ENCODE measurements at regions not wholly inside any gene's neighbourhood (a gene's known extent, or its start where the extent isn't known, plus 50 kb on each side); places are given as distances from the start of the nearest gene placed in this dataset.
"Not testable (repeated sequence)": the region's sequence is repeated elsewhere in the genome, so short reads cannot be mapped to it uniquely, and the experiment has no call there.

DNA sequence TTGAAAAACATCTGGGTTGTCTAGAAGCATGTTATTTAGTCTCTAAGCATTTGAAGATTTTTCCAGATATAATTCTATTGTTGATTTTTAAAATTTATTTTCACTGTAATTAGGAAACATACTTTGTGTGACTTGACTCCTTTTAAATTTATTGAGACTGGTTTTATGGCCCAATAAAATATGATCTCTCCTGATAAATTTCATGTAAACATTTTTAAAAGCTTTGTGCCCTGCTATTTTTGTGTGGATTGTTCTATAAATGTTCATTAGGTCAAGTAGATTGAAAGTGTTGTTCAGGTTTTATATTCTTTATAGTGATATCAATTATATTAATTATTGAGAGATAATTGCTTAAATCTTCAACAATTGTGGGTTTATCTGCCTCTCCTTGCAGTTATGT is 105.4 kb downstream of the RFX6 start:
- H3K9me3 ChIP-seq (replicated peaks; ENCODE audit: control insufficient read depth, low read depth, low read length), result peaks cover 5% of the 10 kb centered on the region
- H3K27me3 ChIP-seq (ENCODE audit: control insufficient read depth, insufficient read depth, low read length), result no peaks in the 10 kb centered on the region
- no peaks in the 10 kb centered on the region for H3K36me3 ChIP-seq (ENCODE audit: control insufficient read depth, insufficient read depth, low read length)
- H3K4me3 ChIP-seq (ENCODE audit: low read length), result no peak overlapping the region
- no peak for DNase-seq
- no peak overlapping the region for H3K27ac ChIP-seq (ENCODE audit: low read length)
- H3K4me1 ChIP-seq (ENCODE audit: control insufficient read depth, insufficient read depth, low read length), result no peaks in the 10 kb centered on the region

GRCh38 chr6:116983375-116983774 is 106.3 kb downstream of the RFX6 start:
- H3K4me1 ChIP-seq (ENCODE audit: control insufficient read depth, insufficient read depth, low read length), result no peaks in the 10 kb centered on the region
- peaks cover 5% of the 10 kb centered on the region for H3K9me3 ChIP-seq (replicated peaks; ENCODE audit: control insufficient read depth, low read depth, low read length)
- H3K27me3 ChIP-seq (ENCODE audit: control insufficient read depth, insufficient read depth, low read length), result no peaks in the 10 kb centered on the region
- H3K4me3 ChIP-seq (ENCODE audit: low read length), result no peak overlapping the region
- H3K36me3 ChIP-seq (ENCODE audit: control insufficient read depth, insufficient read depth, low read length), result no peaks in the 10 kb centered on the region
- DNase-seq, result no peak
- no peak overlapping the region for H3K27ac ChIP-seq (ENCODE audit: low read length)
- no CpG with 5 or more reads among the region's 3 CpGs for WGBS (ENCODE audit: insufficient coverage)

DNA sequence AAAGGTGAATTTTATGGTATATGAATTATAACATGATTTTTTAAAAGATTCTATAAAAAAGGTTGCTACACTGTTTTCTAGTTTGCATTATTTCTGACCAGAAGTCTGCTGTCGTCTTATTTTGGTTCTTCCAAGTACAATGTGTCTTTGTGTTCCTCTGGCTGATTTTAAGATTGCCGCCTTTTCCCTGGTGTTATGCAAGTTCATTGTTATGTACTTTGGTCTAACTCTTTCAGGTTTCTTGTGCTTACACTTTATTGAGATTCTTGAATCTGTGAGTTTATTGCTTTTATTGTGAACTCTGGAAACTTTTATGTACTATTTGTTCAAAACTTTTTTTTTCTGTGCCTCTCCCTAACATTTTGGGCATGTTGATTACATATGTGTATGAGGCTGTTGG is 109.8 kb downstream of the RFX6 start:
- no peak for DNase-seq
- no peaks in the 10 kb centered on the region for H3K27me3 ChIP-seq (ENCODE audit: control insufficient read depth, insufficient read depth, low read length)
- peaks cover 5% of the 10 kb centered on the region for H3K9me3 ChIP-seq (replicated peaks; ENCODE audit: control insufficient read depth, low read depth, low read length)
- no peaks in the 10 kb centered on the region for H3K36me3 ChIP-seq (ENCODE audit: control insufficient read depth, insufficient read depth, low read length)
- no peaks in the 10 kb centered on the region for H3K4me1 ChIP-seq (ENCODE audit: control insufficient read depth, insufficient read depth, low read length)
- WGBS (ENCODE audit: insufficient coverage), result 60% methylated on average over 1 of the region's 2 CpGs
- no peak overlapping the region for H3K27ac ChIP-seq (ENCODE audit: low read length)
- H3K4me3 ChIP-seq (ENCODE audit: low read length), result no peak overlapping the region

- Histone ChIP-seq H3K4me1 (ENCODE audit: control insufficient read depth, insufficient read depth, low read length) (no peaks in the 10 kb centered on the region), H3K4me3 (ENCODE audit: low read length) (no peak overlapping the region), H3K9me3 (replicated peaks; ENCODE audit: control insufficient read depth, low read depth, low read length) (no peaks in the 10 kb centered on the region), H3K27ac (ENCODE audit: low read length) (no peak overlapping the region), H3K36me3 (ENCODE audit: control insufficient read depth, insufficient read depth, low read length) (no peaks in the 10 kb centered on the region), H3K27me3 (ENCODE audit: control insufficient read depth, insufficient read depth, low read length) (no peaks in the 10 kb centered on the region)
- no peak for DNase-seq
- no CpG with 5 or more reads among the region's 1 CpG for WGBS (ENCODE audit: insufficient coverage)
These were observed 113.6 kb downstream of the RFX6 start for GRCh38 chr6:116990679-116991078.

DNA sequence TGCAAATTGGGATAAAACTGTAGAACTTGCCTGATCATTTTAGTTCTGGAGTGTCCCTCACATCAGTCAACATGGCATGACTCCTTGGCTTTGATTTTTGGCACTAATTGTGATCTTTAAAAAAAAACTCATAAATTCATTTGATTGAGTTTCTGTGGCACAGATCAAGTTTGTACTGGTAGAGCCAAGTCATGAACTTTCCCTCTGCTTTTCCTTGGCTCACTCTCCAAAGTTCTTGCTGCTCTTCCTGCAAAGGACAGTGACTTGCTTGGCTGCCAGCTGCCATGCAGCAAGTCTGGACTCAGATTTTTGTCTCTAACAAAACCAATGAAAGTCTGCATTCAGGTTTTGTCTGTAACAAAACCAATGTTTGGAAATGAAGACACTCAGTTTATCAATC is 115.5 kb downstream of the RFX6 start:
- no peak overlapping the region for H3K4me3 ChIP-seq (ENCODE audit: low read length)

GRCh38 chr6:116994447-116994846 is 117.4 kb downstream of the RFX6 start:
- no peak for DNase-seq
- H3K27me3 ChIP-seq (ENCODE audit: control insufficient read depth, insufficient read depth, low read length), result no peaks in the 10 kb centered on the region
- H3K36me3 ChIP-seq (ENCODE audit: control insufficient read depth, insufficient read depth, low read length), result no peaks in the 10 kb centered on the region
- H3K27ac ChIP-seq (ENCODE audit: low read length), result no peak overlapping the region
- no peaks in the 10 kb centered on the region for H3K4me1 ChIP-seq (ENCODE audit: control insufficient read depth, insufficient read depth, low read length)
- no CpG with 5 or more reads among the region's 5 CpGs for WGBS (ENCODE audit: insufficient coverage)
- no peaks in the 10 kb centered on the region for H3K9me3 ChIP-seq (replicated peaks; ENCODE audit: control insufficient read depth, low read depth, low read length)
- H3K4me3 ChIP-seq (ENCODE audit: low read length), result no peak overlapping the region

More for the DNA sequence above, 115.5 kb downstream of the RFX6 start:
- Histone ChIP-seq H3K9me3 (replicated peaks; ENCODE audit: control insufficient read depth, low read depth, low read length) (no peaks in the 10 kb centered on the region), H3K36me3 (ENCODE audit: control insufficient read depth, insufficient read depth, low read length) (no peaks in the 10 kb centered on the region), H3K27ac (ENCODE audit: low read length) (no peak overlapping the region), H3K27me3 (ENCODE audit: control insufficient read depth, insufficient read depth, low read length) (no peaks in the 10 kb centered on the region), H3K4me1 (ENCODE audit: control insufficient read depth, insufficient read depth, low read length) (no peaks in the 10 kb centered on the region)
- DNase-seq, result no peak

DNA sequence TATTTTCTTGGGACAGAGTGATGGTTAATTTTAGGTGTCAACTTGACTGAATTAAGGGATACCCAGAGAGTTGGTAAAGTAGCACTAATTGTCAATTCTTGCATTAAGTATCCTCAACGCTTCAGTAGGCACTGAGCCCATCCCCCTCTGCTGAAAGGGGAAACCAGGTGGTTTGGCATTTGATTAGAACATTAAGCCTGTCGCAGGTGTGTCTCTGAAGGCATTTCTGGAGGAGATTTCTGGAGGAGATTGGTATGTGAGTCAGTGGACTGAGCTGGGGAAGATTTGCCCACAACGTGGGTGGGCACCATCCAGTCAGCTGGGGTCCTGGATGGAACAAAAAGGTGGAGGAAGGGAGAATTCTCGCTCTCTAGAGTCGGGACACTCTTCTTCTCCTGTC is 119.8 kb downstream of the RFX6 start:
- Histone ChIP-seq H3K4me3 (ENCODE audit: low read length) (no peak overlapping the region), H3K9me3 (replicated peaks; ENCODE audit: control insufficient read depth, low read depth, low read length) (no peaks in the 10 kb centered on the region), H3K27ac (ENCODE audit: low read length) (no peak overlapping the region), H3K4me1 (ENCODE audit: control insufficient read depth, insufficient read depth, low read length) (no peaks in the 10 kb centered on the region), H3K36me3 (ENCODE audit: control insufficient read depth, insufficient read depth, low read length) (no peaks in the 10 kb centered on the region), H3K27me3 (ENCODE audit: control insufficient read depth, insufficient read depth, low read length) (no peaks in the 10 kb centered on the region)
- no peak for DNase-seq
- 100% methylated on average over 1 of the region's 5 CpGs for WGBS (ENCODE audit: insufficient coverage)

GRCh38 chr6:116997496-116997895 is 120.5 kb downstream of the RFX6 start:
- Histone ChIP-seq H3K36me3 (ENCODE audit: control insufficient read depth, insufficient read depth, low read length) (no peaks in the 10 kb centered on the region), H3K4me3 (ENCODE audit: low read length) (no peak overlapping the region), H3K9me3 (replicated peaks; ENCODE audit: control insufficient read depth, low read depth, low read length) (no peaks in the 10 kb centered on the region), H3K4me1 (ENCODE audit: control insufficient read depth, insufficient read depth, low read length) (no peaks in the 10 kb centered on the region), H3K27me3 (ENCODE audit: control insufficient read depth, insufficient read depth, low read length) (no peaks in the 10 kb centered on the region), H3K27ac (ENCODE audit: low read length) (no peak overlapping the region)
- WGBS (ENCODE audit: insufficient coverage), result 86% methylated on average over 2 of the region's 6 CpGs
- DNase-seq, result no peak

DNA sequence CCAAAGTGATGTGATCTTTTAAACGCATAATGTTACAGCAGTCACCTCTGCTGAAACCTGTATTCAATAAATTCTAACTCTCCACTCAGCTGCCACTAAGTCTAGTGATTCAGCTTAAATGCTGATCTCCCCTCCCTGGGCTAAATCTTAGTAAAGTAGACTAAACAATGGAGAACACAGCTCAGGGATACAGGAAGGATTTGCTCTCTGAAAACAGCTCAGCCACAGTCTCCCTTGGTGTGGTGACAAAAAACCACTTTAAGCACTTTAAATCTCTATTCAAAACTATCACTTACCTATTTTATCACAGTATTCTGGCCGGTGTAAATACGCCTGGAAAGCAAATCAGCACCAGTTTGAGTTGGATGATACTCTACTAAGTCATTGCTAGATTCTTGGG is 130.6 kb downstream of the RFX6 start:
- no peaks in the 10 kb centered on the region for H3K36me3 ChIP-seq (ENCODE audit: control insufficient read depth, insufficient read depth, low read length)
- no peak overlapping the region for H3K27ac ChIP-seq (ENCODE audit: low read length)
- H3K4me3 ChIP-seq (ENCODE audit: low read length), result no peak overlapping the region
- H3K9me3 ChIP-seq (replicated peaks; ENCODE audit: control insufficient read depth, low read depth, low read length), result no peaks in the 10 kb centered on the region
- no peak for DNase-seq
- H3K4me1 ChIP-seq (ENCODE audit: control insufficient read depth, insufficient read depth, low read length), result no peaks in the 10 kb centered on the region
- no peaks in the 10 kb centered on the region for H3K27me3 ChIP-seq (ENCODE audit: control insufficient read depth, insufficient read depth, low read length)
- no CpG with 5 or more reads among the region's 3 CpGs for WGBS (ENCODE audit: insufficient coverage)

GRCh38 chr6:117008618-117009017 is 131.6 kb downstream of the RFX6 start:
- H3K36me3 ChIP-seq (ENCODE audit: control insufficient read depth, insufficient read depth, low read length), result no peaks in the 10 kb centered on the region
- DNase-seq, result no peak
- no peaks in the 10 kb centered on the region for H3K9me3 ChIP-seq (replicated peaks; ENCODE audit: control insufficient read depth, low read depth, low read length)
- 86% methylated on average over 1 of the region's 3 CpGs for WGBS (ENCODE audit: insufficient coverage)
- H3K4me1 ChIP-seq (ENCODE audit: control insufficient read depth, insufficient read depth, low read length), result no peaks in the 10 kb centered on the region
- no peak overlapping the region for H3K4me3 ChIP-seq (ENCODE audit: low read length)
- H3K27ac ChIP-seq (ENCODE audit: low read length), result no peak overlapping the region
- H3K27me3 ChIP-seq (ENCODE audit: control insufficient read depth, insufficient read depth, low read length), result no peaks in the 10 kb centered on the region

GRCh38 chr6:117014641-117015473 is 137.8 kb downstream of the RFX6 start:
- not testable (repeated sequence) for H3K36me3 ChIP-seq (ENCODE audit: control insufficient read depth, insufficient read depth, low read length); H3K9me3 ChIP-seq (replicated peaks; ENCODE audit: control insufficient read depth, low read depth, low read length); H3K27ac ChIP-seq (ENCODE audit: low read length); H3K4me3 ChIP-seq (ENCODE audit: low read length); H3K27me3 ChIP-seq (ENCODE audit: control insufficient read depth, insufficient read depth, low read length); H3K4me1 ChIP-seq (ENCODE audit: control insufficient read depth, insufficient read depth, low read length); DNase-seq
- WGBS (ENCODE audit: insufficient coverage), result 92% methylated on average over 35 of the region's 43 CpGs
